HEK293T (cell line): ENCODE measurements at regions not wholly inside any gene's neighbourhood (a gene's known extent, or its start where the extent isn't known, plus 50 kb on each side); places are given as distances from the start of the nearest gene placed in this dataset.

Experiments used
- ARNT ChIP-seq: fragments of 450-650 bp; IDR thresholded peaks from 2 replicates; pipeline ENCODE4 v1.6.1; 2017; ENCODE audit warnings: mild to moderate bottlenecking
- BHLHE40 ChIP-seq: fragments of 450-650 bp; IDR thresholded peaks from 2 replicates; pipeline ENCODE4 v1.6.1; 2016; ENCODE audit warnings: mild to moderate bottlenecking, moderate library complexity, borderline replicate concordance
- CTBP1 ChIP-seq: fragments of 450-650 bp; IDR thresholded peaks from 2 replicates; pipeline ENCODE4 v1.6.1; 2016; ENCODE audit warnings: borderline replicate concordance
- ELF4 ChIP-seq: fragments of 450-650 bp; IDR thresholded peaks from 2 replicates; pipeline ENCODE4 v1.6.1; 2017; ENCODE audit warnings: antibody characterized with exemption
- FOXA1 ChIP-seq: fragments of 450-650 bp; IDR thresholded peaks from 2 replicates; pipeline ENCODE4 v1.6.1; 2016; ENCODE audit warnings: mild to moderate bottlenecking
- FOXM1 ChIP-seq: fragments of 450-650 bp; IDR thresholded peaks from 2 replicates; pipeline ENCODE4 v1.6.1; 2017; ENCODE audit warnings: mild to moderate bottlenecking, borderline replicate concordance
- HDGF ChIP-seq: fragments of 450-650 bp; IDR thresholded peaks from 2 replicates; pipeline ENCODE4 v1.6.1; 2017; ENCODE audit warnings: antibody characterized with exemption, borderline replicate concordance
- L3MBTL2 ChIP-seq: fragments of 450-650 bp; conservative IDR thresholded peaks from 2 replicates; pipeline ENCODE4 v1.6.1; 2016; ENCODE audit warnings: mild to moderate bottlenecking
- LEF1 ChIP-seq: fragments of 450-650 bp; IDR thresholded peaks from 2 replicates; pipeline ENCODE4 v1.6.1; 2017; ENCODE audit warnings: mild to moderate bottlenecking, borderline replicate concordance
- NFRKB ChIP-seq: fragments of 450-650 bp; IDR thresholded peaks from 2 replicates; pipeline ENCODE4 v1.6.1; 2016; ENCODE audit warnings: mild to moderate bottlenecking, moderate library complexity
- PKNOX1 ChIP-seq: fragments of 450-650 bp; IDR thresholded peaks from 2 replicates; pipeline ENCODE4 v1.6.1; 2016
- SP1 ChIP-seq: fragments of 450-650 bp; IDR thresholded peaks from 2 replicates; pipeline ENCODE4 v1.6.1; 2017
- SUZ12 ChIP-seq: fragments of 450-650 bp; IDR thresholded peaks from 2 replicates; pipeline ENCODE4 v1.6.1; 2016; ENCODE audit warnings: mild to moderate bottlenecking

DNA sequence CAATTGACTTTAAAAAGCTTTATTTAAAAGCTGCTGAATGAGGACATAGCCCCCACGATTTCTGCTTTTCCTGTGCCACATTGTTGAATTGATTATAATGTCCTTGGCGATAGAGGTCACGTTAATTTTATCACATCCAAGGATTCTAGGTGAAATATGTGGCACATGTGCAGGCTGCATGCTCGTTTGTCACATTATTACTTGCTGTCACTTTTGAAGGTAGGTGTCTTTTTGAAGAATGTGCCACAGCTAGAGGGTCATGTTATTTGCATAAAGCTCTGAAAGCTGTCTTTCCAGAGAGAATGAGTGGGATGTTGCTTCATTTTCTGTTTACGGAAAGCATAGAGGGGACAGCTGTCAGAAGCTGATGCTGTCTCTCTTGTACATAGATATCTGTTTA is 927.6 kb upstream of the ATXN8OS start:
- TF ChIP-seq SUZ12 (no peak), FOXA1 (no peak), ELF4 (no peak), L3MBTL2 (no peak), HDGF (no peak), FOXM1 (no peak), BHLHE40 (no peak), SP1 (no peak), CTBP1 (no peak), ARNT (no peak), LEF1 (no peak), NFRKB (no peak), PKNOX1 (no peak)
